GM19438 (cell line): ENCODE measurements at regions not wholly inside any gene's neighbourhood (a gene's known extent, or its start where the extent isn't known, plus 50 kb on each side); places are given as distances from the start of the nearest gene placed in this dataset.
"Not testable (repeated sequence)": the region's sequence is repeated elsewhere in the genome, so short reads cannot be mapped to it uniquely, and the experiment has no call there.

Source experiments
- ATAC-seq: cut with Tn5 transposase; IDR thresholded peaks from one replicate; pipeline ENCODE4 v1.9.1; 2021; ENCODE audit warnings: low read depth; ENCODE audit not compliant: unreplicated experiment

DNA sequence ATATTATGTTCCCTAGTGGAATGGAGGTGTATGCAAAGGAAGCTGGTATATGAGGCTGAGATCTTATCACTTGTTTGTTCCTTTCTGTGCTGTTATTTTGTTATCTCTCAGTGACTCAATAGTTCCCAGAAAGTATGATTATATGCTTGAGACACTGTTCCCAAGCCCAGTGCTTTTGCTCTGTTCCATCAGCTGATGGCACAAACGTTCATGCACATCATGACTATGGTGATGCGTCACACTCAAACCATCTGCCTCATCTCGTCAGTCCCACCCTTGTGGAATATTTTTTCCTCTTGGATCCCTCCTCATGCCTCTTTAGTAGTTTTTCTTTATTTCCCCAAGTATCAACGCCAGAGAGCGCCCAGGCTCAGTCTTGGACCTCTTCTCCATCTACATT lies 786.9 kb downstream of the AACS start:
- ATAC-seq = no peak

DNA sequence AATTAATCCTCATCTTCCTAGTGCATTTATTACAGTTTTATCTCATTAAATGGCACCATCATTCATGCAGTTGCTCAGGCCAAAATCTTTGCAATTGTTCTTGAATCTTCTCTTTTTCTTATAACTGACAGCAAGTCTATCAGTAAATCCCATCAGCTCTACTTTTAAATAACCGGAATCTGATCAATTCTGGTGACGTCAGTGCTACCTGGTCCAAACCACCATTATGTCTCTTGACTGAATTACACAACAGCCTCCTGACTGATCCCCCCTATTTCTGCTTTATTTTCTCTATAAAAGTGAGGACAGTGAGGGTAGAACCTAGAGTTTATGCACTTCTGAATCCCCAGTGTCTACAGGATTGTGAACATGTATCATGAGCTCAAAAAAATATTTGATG lies 787.4 kb downstream of the AACS start:
- ATAC-seq = no peak

DNA sequence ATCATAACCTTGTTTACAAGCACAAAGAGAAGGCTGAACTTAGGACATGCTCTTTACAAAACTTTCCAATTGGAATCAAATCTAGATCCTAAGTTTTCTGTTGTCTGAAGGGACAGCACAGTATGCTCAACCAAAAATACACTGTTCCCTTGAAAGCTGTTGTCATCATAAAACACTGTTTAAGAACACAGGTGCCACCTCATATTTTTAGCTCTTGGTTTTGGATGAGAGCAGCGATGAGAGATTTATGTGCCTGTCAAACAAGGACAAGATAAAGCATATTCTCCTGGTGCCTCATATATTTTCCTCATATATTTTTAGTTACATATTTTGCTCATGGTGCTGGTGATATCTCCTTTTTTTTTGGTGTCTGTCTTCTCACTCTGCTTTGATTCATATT lies 788.4 kb downstream of the AACS start:
- no peak for ATAC-seq

DNA sequence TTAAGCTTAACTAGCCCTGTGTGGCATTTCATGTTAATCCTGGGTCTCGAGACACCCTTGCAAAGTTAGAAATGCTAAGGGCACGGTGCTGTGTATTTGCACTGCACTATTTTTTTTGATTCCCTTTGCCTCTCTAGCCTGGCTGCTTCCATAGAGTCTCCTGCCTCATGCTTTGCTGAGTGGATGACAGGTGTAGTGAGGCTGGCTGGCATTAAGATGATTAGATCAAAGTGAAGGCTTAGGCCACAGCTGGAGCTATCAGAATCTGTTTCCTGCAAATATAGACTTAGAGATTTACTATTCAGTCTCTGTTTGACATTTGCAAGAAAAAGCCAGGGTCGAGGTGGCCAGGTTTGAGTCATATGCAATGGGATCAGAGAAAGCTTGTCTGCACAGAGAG lies 791.1 kb downstream of the AACS start:
- no peak for ATAC-seq

DNA sequence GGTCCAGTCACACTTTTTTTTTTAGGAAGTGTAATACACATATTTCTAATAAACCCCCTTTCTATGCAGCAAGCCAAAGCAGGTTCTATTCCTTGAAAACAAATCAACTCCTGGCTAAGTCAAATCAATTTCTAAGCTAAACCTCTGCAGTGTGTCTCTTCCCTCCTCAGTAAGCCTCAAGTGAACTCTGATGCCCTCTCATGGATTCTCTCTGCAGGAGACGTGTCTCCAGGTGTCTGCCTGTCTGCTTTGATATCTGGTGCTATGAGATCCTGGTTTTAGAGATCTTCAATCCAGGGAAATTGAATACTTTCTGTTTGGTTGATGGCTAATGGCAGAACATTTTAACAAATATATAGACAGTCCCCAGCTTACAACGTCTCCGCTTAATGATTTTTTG lies 791.7 kb downstream of the AACS start:
- no peak for ATAC-seq

DNA sequence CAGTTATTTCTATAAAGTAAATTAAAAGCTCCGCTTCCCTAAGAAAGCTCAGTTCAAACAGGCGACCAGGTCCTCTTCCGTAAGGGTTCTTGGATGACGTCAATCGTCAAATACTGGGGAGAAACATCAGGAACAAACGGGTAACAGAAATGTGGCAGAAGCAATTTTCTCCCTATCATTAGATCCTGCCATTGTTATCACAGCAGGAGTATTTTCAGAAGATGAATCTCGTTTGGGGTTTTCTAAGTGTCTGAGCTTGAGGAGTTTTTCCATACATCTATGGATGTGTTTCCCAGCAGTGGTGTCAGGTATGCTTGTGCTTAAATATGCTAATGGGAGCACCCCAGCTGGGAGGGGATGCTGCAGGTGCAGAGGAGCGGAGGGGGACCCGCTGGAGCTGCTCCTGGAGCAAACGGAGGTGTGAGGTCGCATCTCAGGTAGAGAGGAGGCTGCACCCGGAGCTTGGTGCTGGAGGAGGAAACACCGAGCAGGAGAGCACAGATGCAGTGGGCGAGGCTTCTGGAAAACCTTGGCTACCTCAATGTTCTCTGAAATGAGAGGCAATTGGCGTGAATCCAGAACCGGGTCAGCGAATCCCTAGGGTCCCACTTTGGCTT lies 795.5 kb downstream of the AACS start:
- no peak for ATAC-seq

DNA sequence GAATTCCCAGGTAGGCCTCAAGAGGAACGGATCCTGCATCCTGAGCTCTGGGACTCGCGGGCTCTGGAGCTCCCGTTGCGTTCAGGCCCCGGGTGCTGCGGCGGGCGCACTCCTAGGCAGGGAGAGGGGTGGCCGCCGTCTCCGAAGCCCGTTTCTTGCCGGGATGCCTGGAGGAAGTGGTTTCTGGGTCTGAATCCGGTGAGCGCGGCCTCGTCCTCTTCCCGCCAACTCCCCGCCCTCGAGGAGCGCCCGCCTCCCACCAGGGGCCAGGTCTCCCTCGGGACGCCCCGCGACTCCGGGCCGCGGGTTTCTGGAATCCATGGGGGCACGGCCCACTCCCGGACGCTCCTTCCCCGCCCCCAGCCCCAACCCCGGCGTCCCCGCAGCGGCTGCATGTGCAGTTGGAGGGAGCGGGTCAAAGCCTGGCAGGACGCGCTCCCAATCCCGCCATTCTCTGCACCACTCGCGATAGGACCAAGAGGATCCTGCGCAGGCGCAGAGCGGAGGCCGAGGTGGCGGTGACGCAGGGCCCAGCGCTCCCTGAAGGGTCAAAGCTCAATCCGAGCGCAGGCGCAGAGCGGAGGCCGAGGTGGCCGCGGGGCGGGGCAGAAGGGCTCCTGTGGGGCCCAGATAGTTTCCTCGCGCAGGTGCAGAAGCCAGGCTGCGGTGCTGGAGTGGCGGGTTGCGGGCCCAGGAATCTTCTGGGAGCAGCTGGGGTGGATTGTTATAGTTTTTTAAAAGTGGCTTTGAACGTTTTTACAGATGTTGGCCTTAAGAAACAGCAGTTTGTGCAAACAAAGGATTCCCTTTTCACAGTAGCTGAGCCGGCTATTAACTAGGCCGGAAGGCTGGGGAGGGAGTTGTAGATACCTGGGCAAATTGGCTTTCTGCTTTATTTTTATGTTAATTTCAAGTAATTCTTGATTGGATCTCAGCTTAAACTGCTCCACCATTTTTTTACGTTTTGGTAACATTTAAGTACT lies 796.4 kb downstream of the AACS start:
- ATAC-seq = no peak

DNA sequence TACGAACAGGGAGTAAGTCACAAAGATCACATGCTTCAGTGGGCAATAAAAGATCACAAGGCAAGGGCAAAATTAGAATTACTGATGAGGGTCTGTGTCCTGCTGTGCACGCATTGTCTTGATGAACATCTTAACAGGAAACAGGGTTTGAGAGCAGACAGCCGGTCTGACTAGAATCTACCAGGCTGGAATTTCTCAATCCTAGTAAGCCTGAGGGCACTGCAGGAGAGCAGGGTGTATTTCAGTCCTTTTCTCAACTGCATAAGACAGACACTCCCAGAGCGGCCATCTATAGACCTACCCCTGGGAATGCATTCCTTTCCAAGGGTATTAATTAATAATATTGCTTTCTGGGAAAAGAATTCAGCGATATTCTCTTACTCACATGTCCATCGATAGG lies 800.0 kb downstream of the AACS start:
- ATAC-seq = not testable (repeated sequence)

DNA sequence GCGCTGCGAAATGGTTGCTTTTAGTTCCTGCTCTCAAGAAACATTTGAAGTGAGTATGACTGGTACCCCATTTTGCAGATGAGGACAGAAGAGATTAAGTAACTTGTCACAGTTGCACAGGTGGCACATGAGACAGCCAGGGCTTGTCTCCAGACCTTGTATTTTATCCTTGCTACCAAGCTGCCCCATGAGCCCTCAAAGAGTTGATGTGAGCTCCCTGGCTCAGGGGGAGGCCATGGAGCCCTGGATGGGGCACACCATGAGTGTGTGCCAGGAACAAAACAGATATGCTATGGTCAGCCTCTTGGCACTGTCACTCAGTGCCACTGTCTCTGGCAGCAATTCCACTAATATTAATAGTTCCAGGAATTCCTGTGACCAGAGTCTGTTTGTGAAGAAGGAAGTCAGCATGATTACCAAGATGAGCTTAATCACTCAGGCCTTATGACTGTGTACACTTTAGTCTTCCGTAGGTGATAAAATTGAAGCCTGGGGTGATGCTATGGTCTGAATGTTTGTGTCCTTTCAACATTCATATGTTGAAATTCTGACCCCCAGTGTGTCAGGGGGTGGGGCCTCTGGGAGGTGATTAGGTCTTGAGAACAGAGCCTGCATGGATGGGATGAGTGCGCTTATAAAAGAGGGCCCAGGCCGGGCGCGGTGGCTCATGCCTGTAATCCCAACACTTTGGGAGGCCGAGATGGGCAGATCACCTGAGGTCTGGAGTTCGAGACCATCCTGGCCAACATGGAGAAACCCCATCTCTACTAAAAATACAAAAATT lies 806.8 kb downstream of the AACS start:
- ATAC-seq = no peak

DNA sequence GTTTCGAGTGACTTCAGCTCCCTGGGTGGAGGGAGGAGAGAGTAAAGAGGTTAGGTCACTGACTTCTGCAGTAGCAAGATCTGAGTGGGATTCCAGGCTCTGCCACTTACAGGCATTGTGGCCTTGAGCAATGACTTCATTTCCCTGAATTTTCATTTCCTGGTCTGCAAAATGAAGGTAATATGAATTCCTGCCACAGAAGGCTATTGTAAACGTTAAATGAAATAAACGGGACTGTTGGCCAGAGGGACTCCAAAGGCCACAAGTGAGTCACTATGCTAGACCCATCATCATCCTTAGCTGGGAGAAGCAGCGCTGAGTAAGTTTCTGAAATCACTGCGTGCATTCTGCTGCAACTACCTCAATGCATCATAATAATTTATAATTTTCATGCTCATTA lies 807.8 kb downstream of the AACS start:
- no peak for ATAC-seq

DNA sequence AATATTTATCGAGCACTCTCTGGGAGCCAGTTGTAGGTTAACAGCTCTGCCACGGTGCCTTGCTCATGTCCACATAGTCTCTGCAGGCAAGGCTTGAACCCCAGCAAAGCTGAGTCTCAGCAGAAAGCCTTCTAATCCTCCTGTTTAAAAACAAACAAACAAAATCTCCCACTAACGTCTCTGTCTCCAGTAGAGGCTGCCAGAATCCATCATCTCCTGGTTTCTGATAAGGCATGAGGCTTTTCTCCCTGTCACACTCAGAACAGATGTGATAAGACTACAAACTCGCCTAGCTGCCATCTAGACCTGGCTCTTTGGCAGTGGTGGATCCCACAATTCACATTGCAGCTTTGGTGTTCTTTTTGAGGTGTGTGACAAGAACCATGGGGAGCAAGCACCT lies 813.2 kb downstream of the AACS start:
- ATAC-seq = no peak

DNA sequence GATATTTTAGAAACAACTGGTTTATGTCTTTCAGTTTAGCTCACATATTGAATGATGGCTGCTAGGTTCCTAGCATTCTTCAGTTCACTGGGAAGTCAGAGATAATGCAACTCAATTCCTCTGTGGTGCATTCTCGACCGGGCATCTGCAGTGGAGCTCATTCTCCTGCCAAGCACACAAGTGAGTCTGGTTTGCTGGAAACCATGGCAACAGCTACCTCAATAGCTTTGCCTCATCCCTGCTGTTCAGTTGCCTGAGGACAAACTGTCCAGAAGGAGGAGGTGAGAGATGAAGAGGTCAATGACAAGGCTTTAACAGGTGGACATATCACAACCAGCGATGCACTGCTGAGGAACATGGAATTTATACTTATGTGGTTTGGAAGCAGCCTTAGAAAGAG lies 816.9 kb downstream of the AACS start:
- no peak for ATAC-seq

DNA sequence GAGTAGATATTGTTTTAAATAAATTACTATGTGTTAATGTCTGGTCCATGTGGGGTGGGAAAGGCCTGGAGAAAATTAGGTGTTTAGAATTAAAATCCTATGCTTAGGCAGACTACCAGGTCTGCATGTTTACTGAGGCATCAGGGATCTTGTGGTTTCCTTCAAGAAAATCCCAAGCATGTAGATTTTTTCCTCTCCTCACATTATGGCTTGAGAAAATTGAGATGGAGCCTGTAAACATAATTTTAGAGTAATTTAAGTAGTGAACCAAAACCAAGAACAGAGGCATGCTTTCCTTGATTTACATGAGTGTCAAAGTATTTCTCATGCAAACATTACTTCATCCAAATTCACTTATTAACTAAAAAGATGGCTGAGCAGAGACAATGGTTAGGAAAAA lies 823.7 kb downstream of the AACS start:
- no peak for ATAC-seq

DNA sequence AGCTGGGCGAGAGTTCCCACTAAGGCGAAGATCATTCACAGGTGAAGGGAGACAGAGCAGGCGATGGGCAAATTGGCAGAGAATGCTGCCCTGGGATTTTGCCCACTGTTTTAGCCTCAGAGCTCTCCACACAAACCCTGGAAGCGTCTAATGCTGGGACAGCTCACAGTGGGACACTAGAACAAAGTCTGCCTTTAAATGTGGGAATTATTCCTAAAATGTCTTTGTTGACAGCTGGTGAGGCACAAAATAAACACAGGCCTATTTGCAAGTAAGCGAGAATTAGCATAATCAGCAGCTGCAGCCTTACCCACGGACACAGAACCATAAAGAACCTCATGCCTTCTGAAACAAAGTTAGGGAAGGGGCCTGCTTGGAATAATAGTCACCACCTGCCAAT lies 824.5 kb downstream of the AACS start:
- ATAC-seq = no peak

DNA sequence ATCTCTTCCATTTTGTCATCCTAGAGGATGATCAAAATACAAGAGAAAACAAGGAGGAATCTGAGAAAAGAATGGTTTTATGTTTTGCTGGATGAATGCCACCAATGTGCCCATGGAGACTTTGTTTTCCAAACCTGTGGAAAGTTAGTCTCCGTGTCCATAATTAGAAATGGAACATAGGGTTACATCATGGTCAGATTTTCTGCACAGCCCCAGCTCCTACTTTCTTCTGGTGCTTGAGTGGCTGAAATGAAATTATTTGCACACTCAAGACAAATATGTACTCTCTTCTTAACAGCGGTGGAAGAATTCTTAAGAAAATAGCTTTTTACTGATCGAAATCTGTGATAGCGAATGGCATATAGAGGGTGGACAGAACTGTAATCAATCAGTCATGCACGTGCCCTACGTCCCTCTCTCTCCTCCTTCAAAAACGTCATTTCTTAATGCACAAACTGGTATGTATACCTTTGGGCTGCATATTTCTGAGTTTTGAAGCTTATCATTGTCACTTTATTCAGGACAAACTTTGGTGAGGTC lies 825.2 kb downstream of the AACS start:
- no peak for ATAC-seq

DNA sequence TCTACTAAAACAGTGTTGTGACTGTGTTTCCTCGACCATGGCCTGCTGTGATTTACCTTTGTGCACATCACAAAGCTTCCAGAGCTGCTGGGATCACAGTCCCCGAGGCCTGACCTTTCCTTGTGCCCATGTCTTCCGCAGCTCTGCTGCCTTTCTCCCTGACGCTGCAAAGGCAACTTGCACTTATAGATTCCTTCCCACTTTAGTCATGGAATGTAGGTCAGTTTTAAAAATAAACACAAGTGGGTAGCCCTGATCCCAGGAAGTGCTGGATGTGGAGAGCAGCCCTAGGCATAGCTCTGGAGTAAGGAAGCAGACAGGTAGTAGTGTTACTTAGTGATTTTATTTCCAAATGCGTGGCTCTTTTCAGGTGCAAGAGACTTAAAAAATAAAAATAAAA lies 825.7 kb downstream of the AACS start:
- ATAC-seq = no peak

DNA sequence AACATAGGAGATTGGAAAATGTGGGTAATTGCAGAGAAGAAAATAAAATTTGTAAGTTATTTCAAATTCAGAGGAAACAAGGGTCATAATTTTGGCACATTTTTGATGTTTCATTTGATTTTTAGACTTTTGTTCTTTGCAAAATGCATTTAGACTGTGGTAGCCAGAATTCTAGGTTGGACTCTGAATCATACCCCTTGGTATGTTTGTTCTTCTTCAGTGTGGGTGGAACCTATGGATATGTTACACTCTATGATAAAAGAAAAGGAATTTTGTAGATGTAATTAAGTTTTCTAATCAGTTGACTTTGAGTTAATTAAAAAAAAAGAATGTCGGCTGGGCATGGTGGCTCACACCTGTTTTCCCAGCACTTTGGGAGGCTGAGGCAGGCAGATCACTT lies 827.0 kb downstream of the AACS start:
- no peak for ATAC-seq

DNA sequence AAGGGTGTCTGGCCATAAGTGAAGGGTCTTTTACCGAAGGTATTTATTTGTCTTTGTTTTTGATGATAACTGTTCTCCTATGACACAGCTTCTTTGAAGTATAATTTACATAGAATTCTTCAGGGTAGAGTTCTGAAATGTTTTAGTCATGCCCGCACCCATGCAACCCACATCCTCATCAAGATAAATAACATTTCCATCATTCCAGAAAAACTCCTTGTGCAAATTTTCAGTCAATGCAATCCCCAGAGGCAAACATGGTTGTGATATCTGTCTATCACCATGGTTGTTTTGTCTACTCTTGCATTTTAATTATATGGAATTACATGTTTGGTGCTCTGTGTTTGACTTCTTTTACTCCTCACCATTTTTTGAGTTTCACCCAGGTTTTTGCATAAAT lies 837.8 kb downstream of the AACS start:
- no peak for ATAC-seq

DNA sequence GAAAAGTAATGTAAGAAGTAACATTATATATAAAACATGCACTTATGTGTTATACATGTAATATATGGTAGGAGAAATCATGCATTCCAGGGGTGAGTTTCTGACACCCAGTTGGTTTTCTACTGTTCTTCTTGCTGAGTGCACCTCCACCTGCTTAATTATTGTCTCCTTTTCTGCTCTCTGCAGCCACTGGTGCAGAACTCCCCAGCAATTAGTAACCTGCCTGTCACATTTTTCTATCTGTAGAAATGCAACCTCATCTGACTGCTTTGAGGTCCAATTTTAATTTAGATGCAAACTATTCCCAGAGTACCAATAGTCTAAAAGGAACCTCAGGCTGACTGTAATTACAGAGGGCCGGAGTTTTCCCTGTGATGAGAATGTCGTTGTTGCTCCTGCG lies 842.1 kb downstream of the AACS start:
- no peak for ATAC-seq

DNA sequence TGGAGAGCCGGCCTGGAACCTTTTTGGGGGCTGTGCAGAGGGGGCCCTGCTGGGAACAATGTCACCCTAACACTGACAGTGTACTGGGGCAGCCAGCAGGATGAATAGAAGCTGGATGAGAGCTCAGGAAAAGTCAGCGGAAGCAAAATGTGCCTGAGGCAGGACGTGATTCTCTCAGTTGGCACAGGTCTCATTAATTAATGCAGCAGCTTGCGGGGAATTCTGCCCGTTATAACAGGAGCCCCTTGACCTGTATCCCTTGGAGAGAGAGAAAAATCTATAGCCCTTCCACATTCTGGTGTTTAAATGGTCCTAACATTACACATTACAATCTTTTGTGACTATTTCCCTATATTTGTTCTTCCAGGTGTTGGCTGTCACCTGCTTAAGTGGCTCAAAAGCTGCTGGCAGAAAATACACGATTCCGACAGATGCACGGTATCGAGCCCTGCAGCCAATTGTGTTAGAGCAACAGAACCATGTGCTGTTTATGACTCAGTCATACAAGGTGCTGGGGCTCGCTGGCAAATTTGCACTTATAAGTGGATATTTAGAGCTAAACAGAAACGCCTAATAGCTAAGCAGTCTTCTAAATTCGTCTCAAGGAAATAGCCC lies 854.7 kb downstream of the AACS start:
- no peak for ATAC-seq

DNA sequence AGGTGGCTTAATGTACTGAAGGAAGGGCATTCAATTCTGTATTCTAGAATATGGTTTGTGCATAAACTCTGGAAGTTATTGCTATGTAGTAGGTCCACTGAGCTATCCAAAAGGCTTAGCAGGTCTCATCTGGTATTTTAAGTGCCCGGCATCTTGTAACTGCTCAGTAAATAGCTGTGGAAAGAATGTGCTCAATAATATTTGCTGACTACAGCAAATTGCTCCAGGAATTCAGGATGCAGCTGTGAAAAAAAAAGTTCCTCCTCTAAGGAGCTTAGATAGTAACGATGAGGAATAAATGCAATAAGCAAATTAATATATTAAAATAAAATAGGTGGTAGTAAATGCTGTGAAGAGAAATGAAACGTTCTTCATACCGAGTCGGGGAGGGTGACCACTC lies 857.1 kb downstream of the AACS start:
- no peak for ATAC-seq
